NCI-H1694 treated with DMSO at 0.1 percent for 48 hours (cell line): ENCODE measurements at regions not wholly inside any gene's neighbourhood (a gene's known extent, or its start where the extent isn't known, plus 50 kb on each side); places are given as distances from the start of the nearest gene placed in this dataset.
A peak's percentile ranks its signal among the peaks of the same experiment; 100 is the strongest.
"Not testable (repeated sequence)": the region's sequence is repeated elsewhere in the genome, so short reads cannot be mapped to it uniquely, and the experiment has no call there.

Source experiments
- DNase-seq: peaks from one replicate; lab custom pipeline; 2025; lab: John Stamatoyannopoulos, UW

DNA sequence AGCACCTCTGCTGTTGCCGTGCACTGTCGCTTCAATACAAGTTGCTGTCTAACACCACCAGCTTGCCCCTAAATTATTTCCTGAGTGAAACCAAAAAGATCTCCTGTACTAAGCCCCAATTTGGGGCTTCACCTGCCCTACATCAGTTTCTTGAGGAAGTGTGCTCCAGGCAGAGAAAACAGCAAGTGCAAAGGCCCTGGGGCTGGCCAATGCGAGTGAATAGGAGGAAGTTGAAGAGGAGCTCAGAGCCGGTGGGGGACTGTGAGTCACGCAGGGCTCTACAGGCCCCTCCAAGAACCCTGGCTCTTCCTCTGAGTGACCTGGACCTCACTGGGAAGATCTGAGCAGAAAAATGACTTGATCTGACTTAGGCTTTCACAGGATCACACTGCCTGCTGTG, 117.2 kb downstream of the IPO8 start:
- DNase-seq, result no peak

DNA sequence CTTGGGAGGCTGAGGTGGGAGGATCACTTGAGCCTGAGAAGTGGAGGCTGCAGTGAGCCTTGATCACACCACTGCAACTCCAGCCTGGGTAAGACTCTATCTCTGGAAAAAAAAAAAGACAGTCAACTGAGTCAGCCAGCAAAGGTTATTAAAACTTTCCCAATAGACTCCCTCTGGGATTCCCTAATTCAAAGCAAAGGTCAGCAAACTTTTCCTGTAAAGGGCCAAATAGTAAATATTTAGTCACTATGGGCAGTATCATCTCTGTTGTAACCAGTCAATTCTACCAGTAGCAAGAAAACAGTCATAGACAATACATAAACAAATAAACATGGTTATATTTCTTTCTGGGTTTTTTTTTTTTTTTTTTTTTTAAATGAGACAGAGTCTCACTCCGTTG, 122.5 kb downstream of the IPO8 start:
- no peak for DNase-seq

GRCh38 chr12:30570211-30570890, 125.3 kb downstream of the IPO8 start:
- no peak for DNase-seq

GRCh38 chr12:30569426-30569825, 126.2 kb downstream of the IPO8 start:
- DNase-seq, result no peak

GRCh38 chr12:30568453-30568852, 127.2 kb downstream of the IPO8 start:
- DNase-seq, result no peak

DNA sequence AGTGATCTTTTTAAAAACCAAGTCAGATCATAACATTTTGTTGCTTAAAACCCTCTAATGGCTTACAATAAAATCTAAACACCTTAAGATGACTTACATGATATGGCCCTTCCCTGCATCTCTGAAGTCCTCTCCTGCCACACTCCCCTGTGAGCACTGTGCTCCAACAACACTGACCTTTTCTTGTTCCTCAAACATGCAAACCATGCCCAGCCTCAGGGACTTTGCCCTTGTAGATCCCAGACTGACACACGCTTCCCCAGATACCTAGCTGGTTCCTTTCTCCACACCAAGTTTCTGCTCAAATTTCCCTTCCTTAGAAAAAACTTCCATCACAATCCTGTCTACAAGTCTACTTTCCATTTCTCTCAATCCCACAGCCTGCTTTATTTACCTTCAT, 128.6 kb downstream of the IPO8 start:
- DNase-seq, result no peak

- no peak for DNase-seq
These were observed 131.3 kb downstream of the IPO8 start for GRCh38 chr12:30564394-30564793.

GRCh38 chr12:30548203-30548602, 147.5 kb downstream of the IPO8 start:
- no peak for DNase-seq

DNA sequence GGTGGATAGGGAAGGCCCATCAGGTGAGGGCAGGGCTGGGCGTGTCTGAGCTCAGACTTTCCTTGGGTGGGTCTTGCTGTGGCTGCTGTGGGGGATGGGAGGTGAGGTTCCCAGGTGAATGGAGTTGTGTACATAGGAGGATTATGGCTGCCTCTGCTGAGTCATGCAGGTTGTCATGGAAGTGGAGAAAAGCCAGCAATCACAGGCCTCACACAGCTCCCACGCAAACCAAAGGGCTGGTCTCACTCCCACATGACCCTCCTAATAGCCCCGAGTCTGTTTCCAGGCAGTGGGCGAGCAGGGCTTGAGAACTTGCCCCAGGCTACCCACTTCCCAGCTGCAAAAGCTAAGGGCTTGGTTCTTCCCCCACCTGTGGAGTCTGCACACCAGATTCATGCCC, 149.5 kb downstream of the IPO8 start:
- no peak for DNase-seq

- DNase-seq, result not testable (repeated sequence)
These were observed 151.0 kb downstream of the IPO8 start for GRCh38 chr12:30544704-30545103.

DNA sequence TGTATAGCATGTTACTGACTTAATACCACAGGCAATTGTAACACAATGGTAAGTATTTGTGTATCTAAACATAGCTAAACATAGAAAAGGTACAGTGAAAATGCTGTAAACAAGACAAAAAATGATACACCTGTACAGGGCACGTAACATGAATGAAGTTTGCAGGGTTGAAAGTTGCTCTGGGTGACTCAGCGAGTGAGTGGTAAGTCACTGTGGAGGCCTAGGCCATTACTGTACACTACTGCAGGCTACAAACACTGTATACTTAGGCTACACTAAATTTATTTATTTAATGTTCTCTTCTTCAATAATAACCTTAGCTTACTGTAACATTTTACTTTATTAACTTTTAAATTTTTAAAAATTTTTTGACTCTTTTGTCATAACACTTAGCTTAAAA, 158.4 kb downstream of the IPO8 start:
- DNase-seq, result no peak

- no peak for DNase-seq
These were observed 162.0 kb downstream of the IPO8 start for GRCh38 chr12:30533558-30534265.

DNA sequence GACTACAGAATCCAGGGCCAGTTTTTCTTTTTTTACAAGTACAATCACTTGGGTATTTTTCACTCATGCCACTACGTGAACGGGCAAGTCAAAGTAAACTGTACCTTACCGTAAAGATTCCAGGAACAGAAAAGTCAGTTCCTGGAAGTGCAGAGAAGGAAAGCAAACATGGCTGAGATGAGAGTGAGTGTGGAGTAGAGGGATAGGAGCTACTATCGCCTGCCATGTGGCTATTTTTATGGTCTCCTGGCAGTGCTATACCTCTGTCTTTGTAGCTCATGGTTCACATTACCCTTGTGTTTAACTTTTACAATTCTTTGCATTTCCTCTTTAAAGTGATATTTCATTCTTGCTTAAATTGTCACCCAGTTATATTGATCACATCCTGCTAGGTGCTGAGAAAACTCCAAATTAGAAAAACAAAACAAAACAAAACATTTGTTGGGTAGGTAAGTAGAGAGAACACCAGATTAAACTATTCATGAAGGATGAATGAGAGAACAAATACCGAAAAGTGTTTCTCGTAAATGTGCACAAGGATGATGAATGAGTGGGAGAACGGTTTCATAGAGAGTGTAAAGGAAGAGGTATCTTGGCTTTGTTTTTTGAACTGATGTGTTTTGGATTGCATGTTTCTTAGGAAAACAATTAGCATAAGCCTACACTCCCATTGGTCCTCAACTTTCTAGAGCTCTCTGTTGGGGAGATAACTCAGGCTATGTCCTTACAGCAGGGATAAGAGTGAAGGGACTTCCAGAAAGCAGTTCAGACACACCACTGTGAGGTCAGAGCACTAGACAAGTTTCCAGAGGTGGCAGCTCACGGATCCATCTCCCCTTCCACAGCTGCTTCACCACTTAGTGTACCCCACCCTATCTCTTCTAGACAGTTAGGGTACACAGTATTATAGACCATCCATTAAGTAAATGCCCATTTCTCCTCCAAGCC, 163.7 kb downstream of the IPO8 start:
- DNase-seq, result no peak

DNA sequence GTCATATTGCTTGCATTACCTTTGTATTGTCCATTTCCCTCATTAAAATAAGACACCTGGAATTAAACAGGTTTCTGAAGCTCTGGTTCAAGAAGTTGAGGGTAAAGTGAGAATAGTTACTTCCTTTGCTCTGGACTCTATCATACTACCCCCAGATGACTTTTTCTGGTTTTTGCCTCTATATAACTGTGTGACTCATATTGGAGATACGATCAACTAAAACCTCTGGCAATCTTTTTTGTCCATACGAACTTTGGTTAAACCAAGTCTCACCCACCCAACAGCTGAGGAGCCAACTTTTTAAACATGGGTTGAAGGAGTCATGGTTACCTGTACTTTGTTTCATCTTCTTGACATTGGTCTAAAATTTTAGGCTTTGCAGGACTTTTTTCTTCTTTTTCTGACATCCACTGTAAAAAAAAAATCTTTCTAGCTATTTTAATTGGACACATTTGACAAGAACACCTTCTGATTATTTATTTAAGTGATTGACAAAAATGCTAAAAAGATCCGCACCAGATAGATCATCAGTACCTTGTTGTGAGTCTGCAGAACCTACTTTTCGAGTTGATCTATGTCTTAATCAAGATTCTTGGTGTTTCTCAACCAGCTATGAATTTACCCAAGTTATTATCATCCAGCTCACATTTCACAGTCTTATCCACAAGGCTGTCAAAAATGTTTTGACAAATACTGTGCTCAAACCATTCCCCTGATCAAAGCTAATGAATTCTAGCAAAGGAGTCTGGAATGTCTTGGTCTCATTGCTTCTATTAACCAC, 166.0 kb downstream of the IPO8 start:
- no peak for DNase-seq

- DNase-seq, result no peak
These were observed 170.5 kb downstream of the IPO8 start for GRCh38 chr12:30525171-30525570.

DNA sequence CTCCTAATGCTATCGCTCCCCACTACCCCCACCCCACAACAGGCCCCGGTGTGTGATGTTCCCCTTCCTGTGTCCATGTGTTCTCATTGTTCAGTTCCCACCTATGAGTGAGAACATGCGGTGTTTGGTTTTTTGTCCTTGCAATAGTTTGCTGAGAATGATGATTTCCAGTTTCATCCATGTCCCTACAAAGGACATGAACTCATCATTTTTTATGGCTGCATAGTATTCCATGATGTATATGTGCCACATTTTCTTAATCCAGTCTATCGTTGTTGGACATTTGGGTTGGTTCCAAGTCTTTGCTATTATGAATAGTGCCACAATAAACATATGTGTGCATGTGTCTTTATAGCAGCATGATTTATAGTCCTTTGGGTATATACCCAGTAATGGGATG, 175.4 kb downstream of the IPO8 start:
- DNase-seq, result not testable (repeated sequence)

DNA sequence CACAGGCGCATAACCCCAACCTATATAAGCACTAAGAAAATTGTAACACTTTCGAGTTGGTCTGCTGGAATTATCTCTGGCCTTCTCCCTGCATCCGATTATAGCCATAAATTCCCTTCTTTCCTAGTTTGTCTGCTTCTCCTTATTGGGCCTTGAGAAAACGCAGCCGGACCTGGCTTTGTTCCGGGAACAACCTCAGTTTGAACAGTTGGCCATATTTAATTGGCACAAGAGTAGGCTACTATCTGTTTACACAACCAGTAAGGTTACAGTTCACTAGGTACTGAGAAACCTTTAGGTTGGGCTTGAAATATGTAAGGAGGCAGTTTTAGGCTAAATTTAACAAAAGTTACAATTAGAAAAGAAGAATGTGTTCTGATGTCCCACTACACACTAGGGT, 176.1 kb downstream of the IPO8 start:
- DNase-seq, result no peak

GRCh38 chr12:30517320-30517719, 178.3 kb downstream of the IPO8 start:
- DNase-seq, result no peak

GRCh38 chr12:30515351-30515750, 180.3 kb downstream of the IPO8 start:
- peak; percentile 60 for DNase-seq

DNA sequence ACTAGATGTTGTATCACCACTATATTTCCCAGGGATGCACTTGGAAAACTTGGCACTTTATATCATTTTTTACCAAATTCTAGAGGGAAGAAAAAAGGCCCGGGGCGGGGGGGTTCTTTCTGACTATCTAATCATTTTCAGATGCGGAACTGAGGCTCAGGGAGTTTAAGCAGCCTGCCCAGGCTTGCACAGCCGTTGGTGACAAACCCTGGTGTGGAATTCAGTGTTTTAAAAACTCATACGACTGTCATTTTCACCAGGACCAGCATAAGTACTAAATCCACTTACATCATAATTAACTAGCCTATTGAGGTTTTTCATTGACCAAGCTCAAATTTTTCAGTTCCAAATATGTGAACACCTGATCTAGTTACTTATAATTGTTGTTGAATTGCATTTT, 181.0 kb downstream of the IPO8 start:
- no peak for DNase-seq

DNA sequence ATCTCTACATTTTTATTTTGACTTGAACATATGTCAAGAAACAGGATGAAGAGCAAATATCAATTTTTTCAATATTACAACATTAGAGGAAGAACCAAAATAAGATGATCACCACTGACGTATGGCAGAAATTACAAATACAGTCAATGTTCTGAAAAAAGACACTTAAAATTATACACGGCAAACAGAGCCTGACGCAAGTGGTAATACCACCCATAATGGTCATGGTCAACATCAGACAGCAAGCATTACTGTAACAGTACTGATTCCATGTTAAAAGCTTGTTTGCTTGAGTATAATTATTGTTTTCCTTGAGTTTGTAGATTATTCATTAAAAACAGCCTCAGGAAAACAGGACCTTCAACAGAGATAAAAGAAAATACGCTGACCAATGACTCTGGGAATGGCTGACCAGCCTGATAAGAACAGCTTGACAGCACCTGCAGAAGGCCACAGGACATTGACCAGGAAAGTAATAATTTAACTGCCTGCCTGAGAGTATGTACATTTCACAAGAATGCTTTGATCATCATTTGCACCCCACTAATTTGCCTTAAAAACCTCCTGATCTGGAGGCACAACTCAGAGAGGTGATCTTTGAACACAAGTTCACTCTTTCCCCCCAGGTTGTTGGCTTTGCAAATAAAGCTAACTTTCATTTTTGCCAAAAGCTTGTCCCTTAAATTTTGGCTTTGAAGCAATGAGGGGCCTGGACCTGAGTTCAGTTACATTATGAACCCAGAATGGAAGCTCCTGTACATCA, 187.3 kb downstream of the IPO8 start:
- DNase-seq, result no peak
